K562 (cell line): ENCODE measurements at regions not wholly inside any gene's neighbourhood (a gene's known extent, or its start where the extent isn't known, plus 50 kb on each side); places are given as distances from the start of the nearest gene placed in this dataset.

Source experiments
- ATAC-seq: fragments of 200-7000 bp; cut with Tn5 transposase; 3 replicates; pipeline ENCODE4 v1.9.1; 2020; ENCODE audit warnings: moderate library complexity
- BruUV-seq: library from RNA; stranded (reverse); fragments of 400-500 nt; replicated peaks from 2 replicates; lab custom pipeline; 2021; lab: Mats Ljungman, UMichigan
- CTCF ChIA-PET: fragments of 300-600 bp; formaldehyde crosslinking; extraction: SDS; loops from one replicate; lab custom pipeline; 2021; ENCODE audit warnings: low intra/inter-chr PET ratio; lab: Yijun Ruan, JAX
- POLR2A ChIA-PET: fragments of 300-600, 350-650 bp; sonication (Branson Sonifier 250); formaldehyde crosslinking; extraction: SDS; loops from one replicate; lab custom pipeline; 2021; ENCODE audit warnings: antibody characterized with exemption, inconsistent platforms; lab: Yijun Ruan, JAX
- DNase-seq, 4 experiments: peaks; one replicate each; pipeline versions ENCODE4 v3.0.0 to v3.0.0-alpha.2; 2011 to 2018; ENCODE audit warnings: low spot score in 3 of 4, mixed read lengths in 3 of 4; ENCODE audit errors: extremely low read depth in 1 of 4
- FAIRE-seq: peaks from 2 replicates; lab custom pipeline; 2011; peaks lifted over from hg19 to GRCh38; lab: Jason Lieb, UNC
- H2AFZ ChIP-seq: 2 replicates; pipeline ENCODE4 v1.6.0; 2011; ENCODE audit warnings: low read depth, low read length, control low read depth, inconsistent platforms
- H3K27ac ChIP-seq: fragments of 200-600 bp; 3 replicates; pipeline ENCODE4 v1.8.0; 2011; ENCODE audit warnings: low read depth, mild to moderate bottlenecking, control low read depth, inconsistent platforms, low read length, moderate library complexity, mixed read lengths; ENCODE audit errors: extremely low read depth
- H3K27me3 ChIP-seq, 2 experiments: fragments of 300-600 bp in 1 of 2; 2 replicates in 1 of 2; 3 replicates in 1 of 2; pipeline versions ENCODE4 v1.6.0 to v1.8.0; 2011; ENCODE audit warnings: inconsistent platforms in 2 of 2, low read length in 2 of 2, mild to moderate bottlenecking in 1 of 2, mixed read lengths in 1 of 2, moderate library complexity in 1 of 2; ENCODE audit not compliant: control insufficient read depth in 2 of 2, insufficient read depth in 2 of 2
- H3K36me3 ChIP-seq: fragments of 300-600 bp; 3 replicates; pipeline ENCODE4 v1.8.0; 2011; ENCODE audit warnings: mild to moderate bottlenecking, low read length, inconsistent platforms; ENCODE audit not compliant: control insufficient read depth, insufficient read depth
- H3K4me1 ChIP-seq, 2 experiments: fragments of 200-600 bp in 1 of 2; replicated peaks in 1 of 2; 2 replicates in 1 of 2; 3 replicates in 1 of 2; pipeline versions ENCODE4 v1.5.1 to v1.8.0; 2011; ENCODE audit warnings: inconsistent platforms in 2 of 2, low read length in 2 of 2, mild to moderate bottlenecking in 1 of 2, mixed read lengths in 1 of 2, moderate library complexity in 1 of 2; ENCODE audit not compliant: control insufficient read depth in 2 of 2, insufficient read depth in 2 of 2
- H3K4me2 ChIP-seq: 2 replicates; pipeline ENCODE4 v1.6.1; 2011; ENCODE audit warnings: low read length, control low read depth, inconsistent platforms, mixed read lengths; ENCODE audit not compliant: insufficient read depth
- H3K4me3 ChIP-seq: fragments of 200-600 bp; sonication (generic), shearing (Covaris generic); 2 replicates; pipeline ENCODE4 v1.5.1; 2016; ENCODE audit warnings: control low read depth, inconsistent platforms
- H3K79me2 ChIP-seq: fragments of 200-600 bp; 3 replicates; pipeline ENCODE4 v1.8.0; 2011; ENCODE audit warnings: low read length, inconsistent platforms; ENCODE audit not compliant: control insufficient read depth, insufficient read depth
- H3K9ac ChIP-seq, 2 experiments: 2 replicates each; pipeline versions ENCODE4 v1.6.0 to v1.6.1; 2011; ENCODE audit warnings: low read depth in 2 of 2, low read length in 2 of 2, control low read depth in 1 of 2, inconsistent platforms in 1 of 2, mild to moderate bottlenecking in 1 of 2, mixed read lengths in 1 of 2; ENCODE audit not compliant: insufficient read depth in 1 of 2
- H3K9me1 ChIP-seq: one replicate; pipeline ENCODE4 v1.6.0; 2011; ENCODE audit warnings: inconsistent platforms, mild to moderate bottlenecking, low read length, moderate library complexity; ENCODE audit not compliant: control insufficient read depth, insufficient read depth
- H3K9me3 ChIP-seq: replicated peaks from 2 replicates; pipeline ENCODE4 v1.5.1; 2011; ENCODE audit warnings: low read depth, low read length, inconsistent platforms; ENCODE audit not compliant: control insufficient read depth, insufficient read depth
- H4K20me1 ChIP-seq: replicated peaks from 2 replicates; pipeline ENCODE4 v1.6.1; 2011; ENCODE audit warnings: low read length, inconsistent platforms, mixed read lengths; ENCODE audit not compliant: control insufficient read depth, insufficient read depth
- DMBX1 ChIP-seq: fragments of 250-450 bp; sonication (Bioruptor Pico); IDR thresholded peaks from 2 replicates; pipeline ENCODE4 v1.8.0; 2022; ENCODE audit warnings: inconsistent platforms, mild to moderate bottlenecking, moderate library complexity, borderline replicate concordance
- ELK3 ChIP-seq: fragments of 450-650 bp; formaldehyde crosslinking; IDR thresholded peaks from 2 replicates; pipeline ENCODE4 v1.4.0; 2020; ENCODE audit warnings: mild to moderate bottlenecking
- FOXP1 ChIP-seq: sonication (generic); formaldehyde crosslinking; IDR thresholded peaks from 2 replicates; pipeline ENCODE4 v1.8.0; 2022; ENCODE audit warnings: mild to moderate bottlenecking, missing genetic modification reagents
- ID3 ChIP-seq, 2 experiments: fragments of 250-450 bp in 1 of 2; fragments of 450-650 bp in 1 of 2; sonication (Bioruptor Pico) in 1 of 2; IDR thresholded peaks; 2 replicates each; pipeline versions ENCODE4 v1.6.1 to v1.8.0; 2016 to 2021; ENCODE audit warnings: mild to moderate bottlenecking in 2 of 2, moderate library complexity in 2 of 2, missing compliant biosample characterization in 1 of 2, missing genetic modification characterization in 1 of 2
- RBM25 ChIP-seq: fragments of 200-400 bp; formaldehyde crosslinking; IDR thresholded peaks from 2 replicates; pipeline ENCODE4 v1.6.1; 2018; ENCODE audit warnings: low read length, low read depth, moderate library complexity; ENCODE audit not compliant: severe bottlenecking
- U2AF1 ChIP-seq: fragments of 200-400 bp; formaldehyde crosslinking; optimal IDR thresholded peaks from 2 replicates; pipeline ENCODE3; 2017; ENCODE audit warnings: mild to moderate bottlenecking, low read depth, low read length, moderate library complexity
- ZNF197 ChIP-seq: fragments of 200-800 bp; sonication (Bioruptor generic); IDR thresholded peaks from 2 replicates; pipeline ENCODE4 v1.6.1; 2016; ENCODE audit warnings: low read depth, missing genetic modification characterization, missing compliant biosample characterization
- ZNF224 ChIP-seq: sonication (generic); formaldehyde crosslinking; IDR thresholded peaks from 2 replicates; pipeline ENCODE4 v1.8.0; 2022; ENCODE audit warnings: mild to moderate bottlenecking, missing genetic modification reagents
- ZNF23 ChIP-seq: fragments of 250-450 bp; sonication (Bioruptor Pico); IDR thresholded peaks from 2 replicates; pipeline ENCODE4 v1.4.0; 2020; ENCODE audit warnings: mild to moderate bottlenecking
- WGBS: fragments of 100-300 bp; shearing (Covaris generic); methylation state at CpG from one replicate; pipeline ENCODE4 v1.1.6; 2016; ENCODE audit warnings: low coverage, mixed read lengths; ENCODE audit not compliant: insufficient coverage; ENCODE audit errors: missing lambda C conversion rate; 5-methylcytosine and 5-hydroxymethylcytosine counted together
- in situ Hi-C: fragments of 300-500 bp; cut with MboI; formaldehyde crosslinking; loops from 4 replicates; pipeline ENCODE4 v1.15.0; 2018; ENCODE audit warnings: inconsistent platforms, mixed read lengths
- intact Hi-C: fragments of 100-400 bp; cut with micrococcal nuclease; formaldehyde crosslinking; loops from 2 replicates; pipeline ENCODE4 v1.14.2; 2022

- no peak for ATAC-seq
- H3K9me3 ChIP-seq: no peaks in the 10 kb centered on the region
- no peak overlapping the region for H3K4me2 ChIP-seq
- H3K27me3 ChIP-seq: no peaks in the 10 kb centered on the region
- no peaks in the 10 kb centered on the region for H3K36me3 ChIP-seq
- H3K27ac ChIP-seq: no peak overlapping the region
- TF ChIP-seq DMBX1 (CRISPR knock-in tag): no peak
- no peak for TF ChIP-seq ZNF23 (CRISPR knock-in tag)
- no peak for TF ChIP-seq FOXP1
- no peak for TF ChIP-seq ID3 (CRISPR knock-in tag; IDR thresholded peaks at IDR 0.05)
- TF ChIP-seq ID3 (tag; IDR thresholded peaks at IDR 0.05): no peak
- TF ChIP-seq ELK3 (CRISPR knock-in tag): no peak
- TF ChIP-seq RBM25: no peak
- no peak for TF ChIP-seq ZNF197 (CRISPR knock-in tag)
- no peak for TF ChIP-seq ZNF224 (CRISPR knock-in tag)
- TF ChIP-seq U2AF1: no peak
- H3K79me2 ChIP-seq: no peaks in the 10 kb centered on the region
- no peaks in the 10 kb centered on the region for H3K9me1 ChIP-seq
- intact Hi-C loops (no loop called here), in situ Hi-C loops (no loop called here)
- no TSS peak for BruUV-seq
- H3K4me1 ChIP-seq: no peaks in the 10 kb centered on the region
- no peak overlapping the region for H2AFZ ChIP-seq
- ChIA-PET CTCF (no interaction called here), POLR2A (no interaction called here)
- no peak overlapping the region for H3K9ac ChIP-seq
- no peak overlapping the region for H3K4me3 ChIP-seq
- DNase-seq: no peak
- no peak for FAIRE-seq
- WGBS: 0% methylated on average over 4 of the region's 4 CpGs
- no peaks in the 10 kb centered on the region for H4K20me1 ChIP-seq
Measured at GRCh38 chr20:60585651-60586050, 627.4 kb downstream of the CDH26 start.
